HG02852 (cell line): ENCODE measurements at regions not wholly inside any gene's neighbourhood (a gene's known extent, or its start where the extent isn't known, plus 50 kb on each side); places are given as distances from the start of the nearest gene placed in this dataset.
"Not testable (repeated sequence)": the region's sequence is repeated elsewhere in the genome, so short reads cannot be mapped to it uniquely, and the experiment has no call there.

Source experiments
- ATAC-seq: cut with Tn5 transposase; IDR thresholded peaks from one replicate; pipeline ENCODE4 v1.9.1; 2021; ENCODE audit warnings: mild to moderate bottlenecking, moderate library complexity; ENCODE audit not compliant: unreplicated experiment

- no peak for ATAC-seq
These were observed 57.1 kb upstream of the EOMES start for GRCh38 chr3:27779176-27779575.

DNA sequence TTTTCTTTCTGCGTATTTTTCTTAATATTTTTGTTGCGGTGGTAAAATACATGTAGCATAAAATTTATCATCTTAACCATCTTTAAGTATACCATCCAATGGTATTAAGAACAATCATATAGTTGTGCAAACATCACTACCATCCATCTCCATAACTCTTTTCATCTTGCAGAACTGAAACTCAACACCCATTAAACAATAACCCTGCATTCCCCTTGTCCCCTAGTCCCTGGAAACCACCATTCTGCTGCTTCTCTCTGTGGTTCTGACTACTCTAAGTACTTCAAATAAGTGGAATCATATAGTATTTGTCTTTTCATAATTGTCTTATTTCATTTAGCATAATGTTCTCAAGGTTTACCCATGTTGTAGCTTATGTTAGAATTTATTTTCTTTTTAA lies 67.3 kb upstream of the EOMES start:
- ATAC-seq = no peak

GRCh38 chr3:27791956-27792355 lies 69.8 kb upstream of the EOMES start:
- ATAC-seq = no peak

DNA sequence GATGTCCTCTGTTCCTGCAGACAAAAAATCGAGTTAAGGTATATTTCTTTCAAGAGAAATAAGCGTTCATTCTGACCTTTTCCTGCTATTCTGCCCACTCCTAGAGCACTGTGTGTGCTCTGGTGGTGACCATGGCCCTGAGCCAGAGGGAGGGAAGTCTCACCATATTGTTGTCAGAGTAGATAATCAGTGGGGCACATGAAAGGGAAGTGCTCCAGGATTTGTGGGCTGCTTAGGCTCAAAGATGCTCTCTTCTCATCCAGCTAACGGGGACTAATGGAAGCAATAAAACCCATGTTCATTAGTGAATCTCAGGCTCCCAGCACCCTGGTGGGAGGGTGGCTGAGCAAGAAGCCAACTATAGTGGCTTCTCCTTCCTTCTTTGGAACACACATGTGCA lies 70.7 kb upstream of the EOMES start:
- no peak for ATAC-seq

- no peak for ATAC-seq
These were observed 72.1 kb upstream of the EOMES start for GRCh38 chr3:27794211-27794610.

DNA sequence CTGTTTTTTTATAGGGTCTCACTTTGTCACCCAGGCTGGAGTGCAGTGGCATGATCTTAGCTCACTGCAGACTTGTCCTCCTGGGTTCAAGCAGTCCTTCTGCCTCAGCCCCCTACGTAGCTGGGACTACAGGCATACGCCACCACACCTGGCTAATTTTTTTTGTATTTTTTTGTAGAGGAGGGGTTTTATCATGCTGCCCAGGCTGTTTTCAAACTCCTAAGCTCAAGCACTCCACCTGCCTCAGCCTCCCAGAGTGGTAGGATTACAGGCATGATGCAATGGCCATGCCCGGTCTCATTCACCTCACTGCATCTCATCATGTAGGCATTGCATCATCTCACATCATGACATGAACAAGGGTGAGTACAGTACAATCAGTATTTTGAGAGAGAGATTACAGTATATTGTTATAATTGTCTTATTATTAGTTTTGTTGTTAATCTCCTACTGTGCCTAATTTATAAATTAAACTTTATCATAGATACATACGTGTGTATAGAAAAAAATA lies 74.3 kb upstream of the EOMES start:
- ATAC-seq = no peak

DNA sequence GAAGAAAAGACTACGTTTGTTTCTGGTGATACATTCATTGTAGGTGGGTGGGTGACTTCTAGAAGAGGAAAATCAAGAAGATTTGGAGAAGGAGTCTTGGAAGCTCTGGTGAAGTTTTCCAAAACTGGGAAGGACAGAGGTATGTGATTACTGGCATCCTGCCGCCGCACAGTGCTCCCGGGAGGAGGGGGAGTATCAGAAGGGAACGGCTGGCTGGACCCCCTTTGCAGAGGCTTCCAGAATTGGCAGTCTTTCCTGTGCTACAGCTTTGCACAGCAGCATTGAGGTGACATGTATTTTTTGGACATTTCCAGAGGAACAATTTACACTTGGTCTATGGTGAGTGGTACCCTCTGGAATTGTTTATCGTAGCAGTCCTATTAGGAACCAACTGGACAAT lies 75.7 kb upstream of the EOMES start:
- no peak for ATAC-seq

DNA sequence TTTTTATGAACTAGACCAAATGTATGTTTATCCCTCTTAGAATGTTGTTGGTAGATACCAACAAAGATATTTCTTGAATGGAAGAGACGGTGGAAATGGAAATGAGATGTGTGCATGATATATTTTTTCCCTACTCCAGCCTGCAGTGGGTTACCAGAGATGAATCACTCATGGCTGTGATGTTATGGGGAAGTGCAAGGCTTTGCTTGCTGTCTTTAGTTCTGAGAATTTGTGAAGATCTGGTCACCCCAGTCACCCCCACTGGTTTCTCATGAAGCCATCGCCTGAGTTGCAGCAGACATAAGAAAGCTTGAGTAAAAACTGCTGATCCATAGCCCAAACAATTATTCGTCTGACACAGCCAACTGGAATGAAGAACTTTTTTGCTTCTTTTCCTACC lies 78.1 kb upstream of the EOMES start:
- no peak for ATAC-seq

GRCh38 chr3:27802425-27802824 lies 80.3 kb upstream of the EOMES start:
- ATAC-seq = no peak

DNA sequence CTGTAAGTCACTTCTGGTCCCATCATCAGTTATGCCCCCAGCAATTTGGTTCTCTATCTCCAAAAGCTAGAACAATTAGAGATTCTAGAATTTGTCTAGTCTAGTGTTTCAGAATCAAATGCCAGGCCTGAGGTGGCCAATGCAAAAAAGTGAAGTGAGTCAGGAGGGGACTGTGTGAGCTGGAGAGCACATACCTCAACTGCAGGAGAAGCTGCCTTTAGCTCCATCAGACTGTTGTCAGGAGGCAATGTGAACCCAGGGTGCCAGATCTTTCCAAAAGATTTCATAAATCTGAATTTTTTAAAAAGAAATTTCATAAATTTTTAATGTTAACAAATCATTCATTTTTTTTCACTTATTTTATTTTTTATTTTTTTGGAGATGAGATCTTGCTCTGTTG lies 80.7 kb upstream of the EOMES start:
- ATAC-seq = no peak

DNA sequence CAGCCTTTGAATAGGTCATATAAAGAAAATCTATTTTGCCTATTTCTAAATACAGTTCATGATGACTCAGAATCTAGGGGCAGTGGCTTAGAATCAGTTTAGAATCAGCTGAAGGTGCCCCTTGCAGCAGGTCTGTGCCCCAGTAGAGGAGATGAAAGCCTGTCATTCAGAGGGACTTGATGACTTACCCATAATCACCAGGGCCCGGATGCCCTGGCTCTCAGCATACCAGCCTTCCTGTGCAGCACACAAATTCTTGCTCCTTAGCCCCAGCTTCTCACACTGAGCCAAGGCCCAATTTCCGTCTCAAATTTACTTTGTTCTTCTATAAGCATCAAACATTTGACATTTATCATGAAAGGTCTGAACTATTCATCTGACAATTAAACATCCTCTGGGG lies 83.2 kb upstream of the EOMES start:
- ATAC-seq = no peak

- no peak for ATAC-seq
These were observed 91.1 kb upstream of the EOMES start for GRCh38 chr3:27813255-27813654.

DNA sequence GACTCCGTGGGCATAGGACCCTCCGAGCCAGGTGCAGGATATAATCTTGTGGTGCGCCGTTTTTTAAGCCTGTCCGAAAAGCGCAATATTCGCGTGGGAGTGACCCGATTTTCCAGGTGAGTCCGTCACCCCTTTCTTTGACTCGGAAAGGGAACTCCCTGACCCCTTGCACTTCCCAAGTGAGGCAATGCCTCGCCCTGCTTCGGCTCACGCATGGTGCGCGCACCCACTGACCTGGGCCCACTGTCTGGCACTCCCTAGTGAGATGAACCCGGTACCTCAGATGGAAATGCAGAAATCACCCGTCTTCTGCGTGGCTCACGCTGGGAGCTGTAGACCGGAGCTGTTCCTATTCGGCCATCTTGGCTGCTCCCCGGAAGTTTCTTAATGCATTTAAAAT lies 99.5 kb upstream of the EOMES start:
- ATAC-seq = not testable (repeated sequence)

- no peak for ATAC-seq
These were observed 102.4 kb upstream of the EOMES start for GRCh38 chr3:27824312-27825200.

DNA sequence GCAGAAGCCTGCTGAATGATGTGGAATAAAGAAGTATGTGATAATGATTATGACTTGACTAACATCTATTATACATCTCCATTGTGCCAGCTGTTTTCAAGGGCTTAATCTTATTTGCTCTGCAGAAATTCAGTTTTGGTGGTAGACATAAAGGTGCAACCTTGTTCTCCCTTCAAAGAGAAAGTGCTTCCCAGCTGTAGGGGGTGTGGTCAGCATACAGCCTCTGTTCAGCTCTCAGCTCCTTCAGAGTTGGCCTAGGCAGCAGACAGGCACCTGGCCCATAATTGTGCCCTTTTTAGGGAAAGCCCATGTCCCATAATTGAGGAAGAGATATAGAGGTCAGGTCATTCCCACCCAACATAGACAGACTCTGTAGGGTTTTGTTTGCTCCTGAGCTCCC lies 104.3 kb upstream of the EOMES start:
- no peak for ATAC-seq

DNA sequence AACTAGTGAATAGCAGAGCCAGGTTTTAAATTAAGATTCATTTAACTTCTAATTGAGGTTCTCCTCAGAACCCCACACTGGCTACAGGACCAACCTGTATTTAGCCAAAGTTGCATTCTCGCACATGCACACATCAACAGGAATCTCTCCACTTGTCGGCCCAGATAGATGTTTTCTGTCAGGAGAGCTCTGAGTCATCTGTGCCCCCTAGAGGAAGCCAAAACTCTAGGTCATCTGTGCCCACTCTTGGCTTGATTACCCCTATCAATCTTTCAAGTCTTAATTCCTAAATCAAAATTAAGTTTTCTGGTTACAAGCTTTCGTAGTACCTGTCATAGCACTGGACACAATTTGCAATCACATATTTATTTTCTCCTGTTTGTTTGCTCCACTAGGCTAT lies 104.9 kb upstream of the EOMES start:
- ATAC-seq = no peak

- no peak for ATAC-seq
These were observed 118.9 kb upstream of the EOMES start for GRCh38 chr3:27840807-27841594.

DNA sequence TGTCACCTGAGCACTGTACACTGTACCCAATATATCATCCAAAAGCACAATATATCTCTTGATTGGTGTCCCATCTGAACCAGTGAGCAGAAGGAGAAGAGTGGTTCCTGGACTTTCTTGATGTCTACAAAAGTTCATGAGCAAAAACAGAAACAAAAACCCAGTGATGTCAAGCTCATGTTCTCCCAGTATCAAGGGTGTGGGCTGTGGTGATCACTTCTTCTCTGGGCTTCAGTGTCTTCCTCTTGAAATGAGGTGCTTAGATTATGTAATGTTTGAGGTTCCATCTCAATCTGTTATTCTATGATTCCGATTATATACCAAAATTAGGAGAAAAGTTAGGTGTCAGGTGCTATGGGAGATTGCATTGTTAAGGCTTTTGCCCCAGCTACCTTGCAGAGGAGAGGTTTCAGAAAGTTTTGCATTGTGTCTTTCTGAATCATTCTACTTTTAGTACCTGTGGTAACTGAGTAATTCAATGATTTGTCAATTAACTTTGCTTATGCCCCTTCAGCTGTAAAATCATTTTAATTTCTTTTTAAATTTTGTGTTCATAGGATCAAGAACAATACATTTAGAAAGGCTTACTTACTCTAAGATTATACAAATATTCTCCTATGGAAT lies 122.0 kb upstream of the EOMES start:
- ATAC-seq = no peak

GRCh38 chr3:27847697-27848096 lies 125.6 kb upstream of the EOMES start:
- no peak for ATAC-seq

GRCh38 chr3:27848826-27849225 lies 126.7 kb upstream of the EOMES start:
- no peak for ATAC-seq

DNA sequence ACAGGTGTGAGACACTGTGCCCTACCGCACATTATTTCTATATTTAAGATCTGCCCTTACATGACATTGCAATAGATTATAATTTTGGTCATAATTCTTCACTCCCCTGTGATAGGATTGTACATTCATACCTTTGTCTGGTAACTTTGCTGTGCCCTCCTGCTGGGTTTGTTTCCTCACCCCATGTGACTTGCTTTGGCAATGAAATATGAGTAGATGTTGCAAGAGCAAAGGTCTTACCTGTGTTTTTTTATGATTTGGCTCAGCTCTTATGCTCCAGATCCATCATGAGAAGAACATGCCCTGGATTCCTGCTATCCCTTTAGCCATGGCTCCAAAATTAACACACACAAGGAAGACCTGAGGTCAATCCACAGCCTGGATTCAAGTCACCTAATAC lies 137.7 kb upstream of the EOMES start:
- ATAC-seq = no peak
